HG02884 (cell line): ENCODE measurements at regions not wholly inside any gene's neighbourhood (a gene's known extent, or its start where the extent isn't known, plus 50 kb on each side); places are given as distances from the start of the nearest gene placed in this dataset.

Source experiments
- ATAC-seq: cut with Tn5 transposase; IDR thresholded peaks from one replicate; pipeline ENCODE4 v1.9.1; 2021; ENCODE audit warnings: mild to moderate bottlenecking, moderate library complexity; ENCODE audit not compliant: unreplicated experiment

- ATAC-seq, result no peak
Measured at GRCh38 chr12:30874455-30875321, 51.9 kb upstream of the TSPAN11 start.

GRCh38 chr12:30870491-30871265, 55.9 kb upstream of the TSPAN11 start:
- ATAC-seq, result no peak

- no peak for ATAC-seq
Measured at GRCh38 chr12:30867415-30867814, 59.1 kb upstream of the TSPAN11 start.

GRCh38 chr12:30866256-30866655, 60.3 kb upstream of the TSPAN11 start:
- ATAC-seq, result no peak

- ATAC-seq, result no peak
Measured at GRCh38 chr12:30863839-30864238, 62.7 kb upstream of the TSPAN11 start.

- no peak for ATAC-seq
Measured at GRCh38 chr12:30862486-30862885, 64.1 kb upstream of the TSPAN11 start.

- no peak for ATAC-seq
Measured at GRCh38 chr12:30859226-30859625, 67.3 kb upstream of the TSPAN11 start.

- no peak for ATAC-seq
Measured at GRCh38 chr12:30858471-30858870, 68.1 kb upstream of the TSPAN11 start.

- ATAC-seq, result no peak
Measured at GRCh38 chr12:30853561-30854133, 72.9 kb upstream of the TSPAN11 start.

- no peak for ATAC-seq
Measured at GRCh38 chr12:30850684-30851083, 75.9 kb upstream of the TSPAN11 start.

- no peak for ATAC-seq
Measured at GRCh38 chr12:30847259-30847658, 79.3 kb upstream of the TSPAN11 start.

GRCh38 chr12:30846776-30847175, 79.8 kb upstream of the TSPAN11 start:
- no peak for ATAC-seq

GRCh38 chr12:30845676-30846075, 80.9 kb upstream of the TSPAN11 start:
- ATAC-seq, result no peak

GRCh38 chr12:30843211-30843610, 83.3 kb upstream of the TSPAN11 start:
- no peak for ATAC-seq

GRCh38 chr12:30840715-30841114, 85.8 kb upstream of the TSPAN11 start:
- no peak for ATAC-seq

- no peak for ATAC-seq
Measured at GRCh38 chr12:30839643-30840220, 85.0 kb upstream of the CAPRIN2 start.

- no peak for ATAC-seq
Measured at GRCh38 chr12:30837595-30837994, 82.8 kb upstream of the CAPRIN2 start.

GRCh38 chr12:30836656-30837445, 82.1 kb upstream of the CAPRIN2 start:
- ATAC-seq, result no peak

GRCh38 chr12:30835216-30835615, 80.5 kb upstream of the CAPRIN2 start:
- ATAC-seq, result no peak

GRCh38 chr12:30830751-30831150, 76.0 kb upstream of the CAPRIN2 start:
- ATAC-seq, result no peak

GRCh38 chr12:30829876-30830275, 75.1 kb upstream of the CAPRIN2 start:
- ATAC-seq, result no peak
